A673 (cell line): ENCODE measurements at regions not wholly inside any gene's neighbourhood (a gene's known extent, or its start where the extent isn't known, plus 50 kb on each side); places are given as distances from the start of the nearest gene placed in this dataset.

Source experiments
- BruUV-seq: library from RNA; stranded (reverse); fragments of 400-500 nt; replicated peaks from 2 replicates; lab custom pipeline; 2021; lab: Mats Ljungman, UMichigan
- CTCF ChIA-PET: fragments of 300-600 bp; sonication (Branson Sonifier 250); formaldehyde crosslinking; loops from one replicate; lab custom pipeline; 2022; ENCODE audit warnings: antibody characterized with exemption; lab: Charles Lee
- POLR2A ChIA-PET: fragments of 300-600 bp; sonication (Branson Sonifier 250); formaldehyde crosslinking; loops from one replicate; lab custom pipeline; 2022; ENCODE audit warnings: antibody characterized with exemption; ENCODE audit not compliant: low non-redundant PET; lab: Charles Lee
- DNase-seq: peaks from one replicate; pipeline ENCODE4 v3.0.0-alpha.2; 2015; ENCODE audit warnings: low spot score
- H3K27ac ChIP-seq: fragments of 200-600 bp; sonication (generic); 2 replicates; pipeline ENCODE4 v1.5.1; 2016; ENCODE audit warnings: mixed run types, low read depth, mild to moderate bottlenecking, mixed read lengths, antibody characterized with exemption, low read length; ENCODE audit not compliant: poor library complexity, severe bottlenecking
- H3K27me3 ChIP-seq: fragments of 200-600 bp; sonication (generic); replicated peaks from 2 replicates; pipeline ENCODE4 v1.6.1; 2017; ENCODE audit warnings: mixed run types, low read depth, mild to moderate bottlenecking, mixed read lengths, antibody characterized with exemption, low read length; ENCODE audit not compliant: insufficient read depth, poor library complexity
- H3K36me3 ChIP-seq: fragments of 200-600 bp; sonication (generic); 2 replicates; pipeline ENCODE4 v1.6.1; 2016; ENCODE audit warnings: mixed run types, mild to moderate bottlenecking, mixed read lengths, antibody characterized with exemption, low read length; ENCODE audit not compliant: insufficient read depth, poor library complexity, severe bottlenecking
- H3K4me1 ChIP-seq: fragments of 200-600 bp; sonication (generic); 2 replicates; pipeline ENCODE4 v1.6.1; 2017; ENCODE audit warnings: mixed run types, mild to moderate bottlenecking, mixed read lengths, antibody characterized with exemption, low read length; ENCODE audit not compliant: insufficient read depth, poor library complexity, severe bottlenecking
- H3K4me3 ChIP-seq: fragments of 200-600 bp; sonication (generic); 2 replicates; pipeline ENCODE4 v1.5.1; 2016; ENCODE audit warnings: low read depth, mixed run types, mild to moderate bottlenecking, mixed read lengths, low read length; ENCODE audit not compliant: poor library complexity, severe bottlenecking
- H3K9me3 ChIP-seq: fragments of 200-600 bp; sonication (generic); 2 replicates; pipeline ENCODE4 v1.6.1; 2016; ENCODE audit warnings: mixed run types, low read depth, mild to moderate bottlenecking, mixed read lengths, antibody characterized with exemption, low read length; ENCODE audit not compliant: poor library complexity, severe bottlenecking
- EZH2 ChIP-seq: fragments of 200-600 bp; sonication (generic); IDR thresholded peaks from 2 replicates; pipeline ENCODE4 v1.6.1; 2017; ENCODE audit warnings: borderline replicate concordance, low read depth, mild to moderate bottlenecking, mixed read lengths, antibody characterized with exemption, low read length; ENCODE audit not compliant: poor library complexity, severe bottlenecking
- intact Hi-C: fragments of 100-400 bp; cut with micrococcal nuclease; formaldehyde crosslinking; loops from one replicate; pipeline ENCODE4 v1.10.0; 2022; ENCODE audit not compliant: unreplicated experiment
- TF ChIP-seq, protein P1 (sequence below): fragments of 300-800, 200-600 bp; sonication (generic); conservative IDR thresholded peaks from 2 replicates; pipeline ENCODE4 v1.5.1; 2017; ENCODE audit warnings: low read depth, mild to moderate bottlenecking, antibody characterized with exemption, low read length, moderate library complexity, mixed read lengths

DNA sequence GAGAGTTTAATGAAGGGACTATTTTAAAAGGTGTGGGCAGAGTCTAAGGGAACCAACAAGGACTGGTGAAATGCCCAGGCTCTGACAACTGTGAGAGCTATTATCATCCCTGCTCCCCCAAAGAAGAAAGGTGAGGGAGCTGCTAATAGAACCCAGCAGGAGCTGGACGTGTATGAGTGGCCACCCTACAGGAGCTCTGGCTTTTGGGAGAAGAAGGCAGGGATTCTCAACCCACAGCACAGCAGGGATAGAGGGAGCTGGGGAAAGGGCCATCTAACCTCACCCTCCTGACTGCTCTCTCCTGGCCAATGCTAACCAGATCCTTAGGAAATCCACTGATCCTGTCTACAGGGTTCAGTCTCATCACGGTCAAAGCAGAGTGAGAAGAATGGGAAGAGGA is 57.1 kb downstream of the GRIN2B start:
- DNase-seq, result no peak
- Histone ChIP-seq H3K27ac (no peak overlapping the region), H3K4me3 (no peak overlapping the region), H3K9me3 (no peaks in the 10 kb centered on the region), H3K27me3 (peaks cover 79% of the 10 kb centered on the region), H3K36me3 (no peaks in the 10 kb centered on the region), H3K4me1 (no peaks in the 10 kb centered on the region)
- BruUV-seq, result no TSS peak
- ChIA-PET POLR2A (no interaction called here), CTCF (no interaction called here)
- TF ChIP-seq, protein P1, sequence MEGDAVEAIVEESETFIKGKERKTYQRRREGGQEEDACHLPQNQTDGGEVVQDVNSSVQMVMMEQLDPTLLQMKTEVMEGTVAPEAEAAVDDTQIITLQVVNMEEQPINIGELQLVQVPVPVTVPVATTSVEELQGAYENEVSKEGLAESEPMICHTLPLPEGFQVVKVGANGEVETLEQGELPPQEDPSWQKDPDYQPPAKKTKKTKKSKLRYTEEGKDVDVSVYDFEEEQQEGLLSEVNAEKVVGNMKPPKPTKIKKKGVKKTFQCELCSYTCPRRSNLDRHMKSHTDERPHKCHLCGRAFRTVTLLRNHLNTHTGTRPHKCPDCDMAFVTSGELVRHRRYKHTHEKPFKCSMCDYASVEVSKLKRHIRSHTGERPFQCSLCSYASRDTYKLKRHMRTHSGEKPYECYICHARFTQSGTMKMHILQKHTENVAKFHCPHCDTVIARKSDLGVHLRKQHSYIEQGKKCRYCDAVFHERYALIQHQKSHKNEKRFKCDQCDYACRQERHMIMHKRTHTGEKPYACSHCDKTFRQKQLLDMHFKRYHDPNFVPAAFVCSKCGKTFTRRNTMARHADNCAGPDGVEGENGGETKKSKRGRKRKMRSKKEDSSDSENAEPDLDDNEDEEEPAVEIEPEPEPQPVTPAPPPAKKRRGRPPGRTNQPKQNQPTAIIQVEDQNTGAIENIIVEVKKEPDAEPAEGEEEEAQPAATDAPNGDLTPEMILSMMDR, result no peak
- no peak for TF ChIP-seq EZH2
- intact Hi-C loops, result no loop called here

DNA sequence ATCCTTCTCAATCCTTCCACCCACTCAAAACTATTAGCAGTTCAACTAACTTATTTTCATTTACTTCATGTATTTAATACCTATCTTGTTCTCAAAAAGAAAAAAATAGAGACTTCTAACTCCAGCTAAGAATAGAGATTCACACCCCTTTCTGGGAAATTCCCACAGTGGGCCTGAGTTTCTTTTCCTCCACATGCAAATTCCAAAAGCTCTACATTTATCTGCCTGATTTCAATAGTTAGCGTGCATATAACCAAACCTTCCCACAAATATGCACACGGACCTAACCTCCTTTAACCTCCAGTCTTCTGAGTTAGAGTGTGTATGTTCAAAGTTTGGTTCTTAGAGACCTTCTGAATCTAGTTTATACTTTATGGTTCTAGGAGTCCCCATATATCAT is 62.5 kb downstream of the GRIN2B start:
- intact Hi-C loops, result no loop called here
- Histone ChIP-seq H3K36me3 (no peaks in the 10 kb centered on the region), H3K27me3 (peaks cover 61% of the 10 kb centered on the region), H3K4me1 (no peaks in the 10 kb centered on the region), H3K27ac (no peak overlapping the region), H3K9me3 (no peaks in the 10 kb centered on the region), H3K4me3 (no peak overlapping the region)
- ChIA-PET CTCF (no interaction called here), POLR2A (no interaction called here)
- no TSS peak for BruUV-seq
- TF ChIP-seq EZH2, result no peak
- TF ChIP-seq, protein P1, result no peak
- DNase-seq, result no peak

DNA sequence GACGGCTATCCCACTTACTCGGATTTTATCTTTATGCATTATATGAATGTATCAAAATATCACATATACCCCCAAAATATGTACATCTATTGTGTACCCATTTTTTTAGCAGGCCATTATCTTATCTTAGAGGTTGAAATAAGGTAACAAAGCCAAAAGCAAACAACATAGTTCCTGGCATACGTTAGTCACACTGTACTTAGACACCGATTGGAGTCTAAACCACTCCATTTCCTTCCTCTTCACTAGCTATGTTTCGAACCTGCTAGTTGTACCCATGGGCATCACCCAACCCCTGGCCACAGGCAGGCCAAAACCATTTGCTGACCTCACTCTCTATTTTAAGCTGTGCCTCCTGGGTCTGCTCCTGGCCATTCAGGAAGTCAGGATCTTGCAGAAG is 66.3 kb downstream of the GRIN2B start:
- H3K9me3 ChIP-seq, result no peaks in the 10 kb centered on the region
- intact Hi-C loops, result no loop called here
- CTCF ChIA-PET, result no interaction called here

More for the DNA sequence above, 66.3 kb downstream of the GRIN2B start:
- no peak for DNase-seq
- no peak overlapping the region for H3K4me3 ChIP-seq
- no peak overlapping the region for H3K27ac ChIP-seq
- H3K27me3 ChIP-seq, result peaks cover 54% of the 10 kb centered on the region
- H3K4me1 ChIP-seq, result no peaks in the 10 kb centered on the region
- POLR2A ChIA-PET, result no interaction called here
- no TSS peak for BruUV-seq
- no peak for TF ChIP-seq EZH2
- TF ChIP-seq, protein P1, result no peak
- H3K36me3 ChIP-seq, result no peaks in the 10 kb centered on the region
